ENCODE measurements at regions not wholly inside any gene's neighbourhood (a gene's known extent, or its start where the extent isn't known, plus 50 kb on each side); places are given as distances from the start of the nearest gene placed in this dataset.

DNA sequence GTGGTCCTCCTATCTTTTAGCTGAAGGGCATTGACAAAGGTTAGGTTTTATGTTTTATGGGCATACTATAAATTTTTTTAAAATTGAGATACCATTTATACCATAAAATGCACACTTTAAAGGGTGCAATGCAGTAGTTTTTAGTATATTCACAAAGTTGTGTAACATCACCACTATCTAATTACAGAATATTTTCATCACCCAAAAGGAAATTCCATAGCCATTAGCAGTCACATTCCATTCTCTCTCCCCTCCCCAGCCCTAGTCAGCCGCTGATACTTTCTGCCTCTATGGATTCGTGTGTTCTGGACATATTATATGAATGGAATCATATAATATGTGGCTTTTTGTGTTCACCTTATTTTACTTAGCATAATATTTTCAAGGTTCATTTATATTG is 135.8 kb upstream of the B3GALT2 start:
- H3K4me3 ChIP-seq (ENCODE audit: low read depth, low read length), result no peak overlapping the region
- CTCF ChIA-PET, result interaction anchor here (1.4 to 2.7 kb wide), 2 partner anchors 11 to 13 kb away, joined by 3 to 6 read pairs; no protein-coding TSS in a partner anchor
- peak; percentile 46 for DNase-seq (ENCODE audit: low read depth, low spot score)
- TF ChIP-seq, protein P1, sequence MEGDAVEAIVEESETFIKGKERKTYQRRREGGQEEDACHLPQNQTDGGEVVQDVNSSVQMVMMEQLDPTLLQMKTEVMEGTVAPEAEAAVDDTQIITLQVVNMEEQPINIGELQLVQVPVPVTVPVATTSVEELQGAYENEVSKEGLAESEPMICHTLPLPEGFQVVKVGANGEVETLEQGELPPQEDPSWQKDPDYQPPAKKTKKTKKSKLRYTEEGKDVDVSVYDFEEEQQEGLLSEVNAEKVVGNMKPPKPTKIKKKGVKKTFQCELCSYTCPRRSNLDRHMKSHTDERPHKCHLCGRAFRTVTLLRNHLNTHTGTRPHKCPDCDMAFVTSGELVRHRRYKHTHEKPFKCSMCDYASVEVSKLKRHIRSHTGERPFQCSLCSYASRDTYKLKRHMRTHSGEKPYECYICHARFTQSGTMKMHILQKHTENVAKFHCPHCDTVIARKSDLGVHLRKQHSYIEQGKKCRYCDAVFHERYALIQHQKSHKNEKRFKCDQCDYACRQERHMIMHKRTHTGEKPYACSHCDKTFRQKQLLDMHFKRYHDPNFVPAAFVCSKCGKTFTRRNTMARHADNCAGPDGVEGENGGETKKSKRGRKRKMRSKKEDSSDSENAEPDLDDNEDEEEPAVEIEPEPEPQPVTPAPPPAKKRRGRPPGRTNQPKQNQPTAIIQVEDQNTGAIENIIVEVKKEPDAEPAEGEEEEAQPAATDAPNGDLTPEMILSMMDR (IDR thresholded peaks at IDR 0.05; ENCODE audit: insufficient read depth, low read length, missing control alignments), result no peak
- POLR2A ChIA-PET, result interaction anchor here (1.2 kb wide), 1 partner anchor 14 kb away, joined by 4 read pairs; no protein-coding TSS in a partner anchor

DNA sequence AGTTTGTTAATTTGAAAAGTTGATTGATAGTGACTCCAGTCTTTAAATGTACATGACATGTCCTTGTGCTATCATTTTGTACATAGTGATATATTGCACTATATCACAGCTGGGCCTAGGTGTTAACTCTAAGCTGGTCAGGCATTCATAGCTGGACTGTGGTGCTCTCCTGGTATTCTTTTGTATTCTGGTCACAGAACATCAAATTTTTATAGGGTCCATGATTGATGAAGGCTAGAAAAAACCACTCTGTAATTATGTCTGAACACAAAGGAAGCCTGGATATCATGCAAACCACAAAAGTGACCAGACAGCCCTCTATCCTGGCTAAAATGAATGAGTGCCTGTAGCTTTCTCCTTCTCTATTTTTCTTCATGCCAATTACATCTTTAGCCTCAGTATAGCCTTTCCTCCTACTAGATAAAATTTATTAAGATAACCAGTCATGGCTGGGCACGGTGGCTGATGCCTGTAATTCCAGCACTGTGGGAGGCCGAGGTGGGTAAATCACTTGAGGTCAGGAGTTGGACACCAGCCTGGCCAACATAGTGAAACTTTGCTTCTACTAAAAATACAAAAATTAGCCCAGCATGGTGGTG is 134.9 kb upstream of the B3GALT2 start:
- TF ChIP-seq, protein P1 (IDR thresholded peaks at IDR 0.05; ENCODE audit: insufficient read depth, low read length, missing control alignments), result no peak
- ChIA-PET POLR2A (interaction anchor here (0.8 to 1.2 kb wide), 2 partner anchors 10 to 15 kb away, joined by 3 to 4 read pairs; no protein-coding TSS in a partner anchor), CTCF (interaction anchor here (2.0 to 2.7 kb wide), 2 partner anchors 11 to 14 kb away, joined by 6 to 9 read pairs; no protein-coding TSS in a partner anchor)
- no peak overlapping the region for H3K4me3 ChIP-seq (ENCODE audit: low read depth, low read length)
- no peak for DNase-seq (ENCODE audit: low read depth, low spot score)

DNA sequence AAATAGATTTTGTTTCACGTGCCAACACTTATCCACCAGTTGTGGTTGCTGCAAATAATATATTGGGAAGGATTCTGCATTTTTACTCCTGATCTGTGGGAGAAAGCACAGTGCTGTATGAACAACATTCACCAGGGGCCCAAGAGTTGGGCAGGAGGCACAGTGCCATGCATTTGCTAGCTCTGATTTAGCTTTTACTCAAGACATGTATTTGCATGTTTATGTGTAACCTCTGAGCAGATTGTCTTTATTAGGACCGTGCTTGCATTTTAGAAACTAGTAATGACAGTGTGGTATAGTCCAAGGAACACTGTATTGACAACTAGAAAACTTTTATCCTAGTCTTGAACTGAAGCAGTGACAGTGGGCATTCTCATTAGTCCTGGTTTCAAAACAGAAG is 133.9 kb upstream of the B3GALT2 start:
- H3K4me3 ChIP-seq (ENCODE audit: low read depth, low read length), result no peak overlapping the region
- ChIA-PET POLR2A (no interaction called here), CTCF (interaction anchor here (1.4 to 2.7 kb wide), 3 partner anchors 10 to 17 kb away, joined by 4 to 9 read pairs (median 6); no protein-coding TSS in a partner anchor)
- TF ChIP-seq, protein P1 (IDR thresholded peaks at IDR 0.05; ENCODE audit: insufficient read depth, low read length, missing control alignments), result no peak
- no peak for DNase-seq (ENCODE audit: low read depth, low spot score)

DNA sequence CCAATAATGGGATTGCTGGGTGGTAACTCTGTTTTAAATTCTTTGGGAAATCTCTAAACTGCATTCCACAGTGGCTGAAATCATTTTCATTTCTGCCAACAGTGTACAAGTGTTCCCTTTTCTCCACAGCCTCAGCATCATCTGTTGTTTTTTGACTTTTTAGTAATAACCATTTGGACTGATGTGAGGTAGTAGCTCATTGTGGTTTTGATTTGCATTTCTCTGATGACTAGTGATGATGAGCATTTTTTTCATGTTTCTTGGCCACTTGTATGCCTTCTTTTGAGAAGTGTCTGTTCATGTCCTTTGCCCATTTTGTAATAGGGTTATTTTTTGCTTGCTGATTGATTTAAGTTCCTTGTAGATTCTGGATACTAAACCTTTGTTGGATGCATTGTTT is 131.9 kb upstream of the B3GALT2 start:
- POLR2A ChIA-PET, result no interaction called here
- no peak for DNase-seq (ENCODE audit: low read depth, low spot score)
- TF ChIP-seq, protein P1 (IDR thresholded peaks at IDR 0.05; ENCODE audit: insufficient read depth, low read length, missing control alignments), result no peak
- no peak overlapping the region for H3K4me3 ChIP-seq (ENCODE audit: low read depth, low read length)
- CTCF ChIA-PET, result interaction anchor here (1.5 kb wide), 1 partner anchor 7 kb away, joined by 3 read pairs; no protein-coding TSS in a partner anchor

DNA sequence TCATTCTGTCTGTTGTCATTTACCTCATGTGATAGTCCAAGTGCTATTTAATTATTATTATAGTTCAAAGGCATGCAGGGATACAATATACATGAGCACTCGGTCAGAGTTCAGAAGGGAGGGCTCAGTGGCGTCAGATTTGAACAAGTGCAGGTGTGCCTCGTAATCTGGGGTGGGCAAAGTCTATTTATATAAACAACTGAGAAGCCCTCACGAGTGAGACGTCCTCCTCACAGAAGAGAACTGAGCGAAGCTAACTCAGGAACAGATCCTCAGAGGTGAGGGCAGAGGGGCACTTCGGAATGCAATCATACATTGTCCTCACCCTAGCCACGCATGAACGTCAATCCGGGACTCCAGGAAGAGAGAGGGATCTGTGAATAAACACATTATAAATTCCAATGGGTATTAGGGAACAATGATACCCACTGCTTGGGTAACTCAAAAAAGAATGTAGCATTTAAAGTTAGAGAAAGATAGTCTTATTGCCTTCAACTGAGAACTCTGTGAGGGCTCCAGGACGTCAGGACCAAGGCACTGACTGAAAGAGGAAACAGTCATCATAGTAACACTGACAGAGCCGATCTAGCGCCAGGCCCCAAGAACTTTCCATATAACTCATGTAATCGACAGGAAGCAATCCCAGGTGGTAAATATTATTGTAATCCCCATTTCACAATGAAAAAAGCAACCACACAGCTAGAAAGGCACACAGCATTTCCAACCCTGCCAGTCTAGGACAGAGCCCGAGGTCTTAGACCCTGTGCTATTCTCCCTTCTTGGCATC is 127.1 kb upstream of the B3GALT2 start:
- no peak for DNase-seq (ENCODE audit: low read depth, low spot score)
- ChIA-PET CTCF (no interaction called here), POLR2A (no interaction called here)
- TF ChIP-seq, protein P1 (IDR thresholded peaks at IDR 0.05; ENCODE audit: insufficient read depth, low read length, missing control alignments), result no peak
- H3K4me3 ChIP-seq (ENCODE audit: low read depth, low read length), result no peak overlapping the region

DNA sequence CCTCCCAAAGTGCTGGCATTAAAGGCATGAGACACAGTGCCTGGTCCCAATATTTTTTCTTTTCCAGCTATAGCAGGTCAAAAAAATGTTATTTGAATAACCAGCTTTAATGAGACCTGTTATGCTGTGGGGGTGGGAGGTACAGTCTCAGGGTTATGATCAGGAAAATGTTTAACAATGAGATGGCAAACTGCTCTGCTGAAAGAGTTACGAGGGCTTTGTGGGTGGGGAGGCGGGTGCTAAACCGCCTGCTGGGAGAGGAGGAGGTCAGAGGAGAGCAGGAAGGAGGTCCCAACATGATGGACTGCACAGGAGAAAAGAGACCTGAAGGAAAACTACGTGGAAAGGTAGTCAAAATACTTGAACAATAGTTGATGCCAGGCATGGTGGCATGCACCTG is 126.0 kb upstream of the B3GALT2 start:
- POLR2A ChIA-PET, result no interaction called here
- CTCF ChIA-PET, result no interaction called here
- DNase-seq (ENCODE audit: low read depth, low spot score), result no peak

More for the DNA sequence above, 126.0 kb upstream of the B3GALT2 start:
- no peak overlapping the region for H3K4me3 ChIP-seq (ENCODE audit: low read depth, low read length)
- TF ChIP-seq, protein P1 (IDR thresholded peaks at IDR 0.05; ENCODE audit: insufficient read depth, low read length, missing control alignments), result no peak

All from AG04449 (cell line).